DND-41 (cell line): ENCODE measurements at regions not wholly inside any gene's neighbourhood (a gene's known extent, or its start where the extent isn't known, plus 50 kb on each side); places are given as distances from the start of the nearest gene placed in this dataset.

ENCODE experiments used
- CTCF ChIP-seq: IDR thresholded peaks from 2 replicates; pipeline ENCODE4 v1.5.1; 2012; ENCODE audit warnings: borderline replicate concordance, low read length, moderate library complexity, mild to moderate bottlenecking; ENCODE audit not compliant: poor library complexity, severe bottlenecking; ENCODE audit errors: extremely low read depth
- EZH2 ChIP-seq: IDR thresholded peaks from 3 replicates; pipeline ENCODE4 v1.6.1; 2012; ENCODE audit warnings: borderline replicate concordance, low read depth, mild to moderate bottlenecking, moderate library complexity, low read length, inconsistent platforms; ENCODE audit not compliant: severe bottlenecking

- TF ChIP-seq CTCF: no peak
- TF ChIP-seq EZH2: no peak
Observed at GRCh38 chr9:95382433-95382832, 64.9 kb upstream of the FANCC start.
